ENCODE measurements at regions not wholly inside any gene's neighbourhood (a gene's known extent, or its start where the extent isn't known, plus 50 kb on each side); places are given as distances from the start of the nearest gene placed in this dataset.

DNA sequence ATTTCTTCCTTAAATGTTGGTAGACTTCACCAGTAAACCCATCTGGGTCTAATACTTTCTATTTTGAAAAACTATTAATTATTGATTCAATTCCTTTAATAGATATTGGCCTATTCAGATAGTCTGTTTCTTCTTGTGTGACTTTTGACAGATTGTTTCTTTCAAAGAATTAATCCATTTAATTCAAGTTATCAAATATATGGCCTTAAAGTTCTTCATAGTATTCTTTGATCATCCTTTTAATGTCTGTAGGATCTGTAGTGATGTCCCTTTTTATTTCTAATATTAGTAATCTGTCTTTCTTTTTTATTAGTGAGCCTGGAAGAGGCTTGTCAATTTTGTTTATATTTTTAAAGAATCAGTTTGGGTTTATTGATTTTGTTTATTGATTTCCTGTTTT is 190.0 kb downstream of the SLC38A4 start (continued):
- TF ChIP-seq EZH2 (IDR thresholded peaks at IDR 0.05; ENCODE audit: low read depth, low read length, severe bottlenecking): no peak
